Tibial nerve (tissue), 4 donors: ENCODE measurements at regions not wholly inside any gene's neighbourhood (a gene's known extent, or its start where the extent isn't known, plus 50 kb on each side); places are given as distances from the start of the nearest gene placed in this dataset.

Experiments
- DNase-seq, 2 donors: peaks; one replicate each; pipeline ENCODE4 v3.0.0-alpha.2; 2019; ENCODE audit warnings: low spot score in 2 of 2
- H3K27ac ChIP-seq, 4 donors: fragments of 200-600 bp; sonication (generic) in 3 of 4; one replicate each; pipeline ENCODE4 v1.5.1; 2017 to 2019; ENCODE audit warnings: mild to moderate bottlenecking in 1 of 4
- H3K27me3 ChIP-seq, 2 donors: fragments of 200-600 bp; sonication (generic) in 1 of 2; one replicate each; pipeline versions ENCODE4 v1.5.1 to v1.6.0; 2017 to 2019
- H3K36me3 ChIP-seq, 3 donors: fragments of 200-600 bp; sonication (generic); one replicate each; pipeline ENCODE4 v1.5.1; 2018 to 2019
- H3K4me1 ChIP-seq, 4 donors: fragments of 200-600 bp; sonication (generic) in 3 of 4; one replicate each; pipeline ENCODE4 v1.5.1; 2017 to 2019
- H3K4me3 ChIP-seq, 4 donors: fragments of 200-600 bp; sonication (generic) in 3 of 4; one replicate each; pipeline ENCODE4 v1.5.1; 2017 to 2019; ENCODE audit warnings: mild to moderate bottlenecking in 1 of 4, moderate library complexity in 1 of 4
- H3K9me3 ChIP-seq, 4 donors: fragments of 200-600 bp; sonication (generic) in 3 of 4; one replicate each; pipeline ENCODE4 v1.5.1; 2017 to 2019
- CTCF ChIP-seq, 5 experiments: fragments of 200-600 bp in 3 of 5; fragments of 450-650 bp in 2 of 5; sonication (generic) in 3 of 5; IDR thresholded peaks; one replicate each; pipeline ENCODE4 v1.5.1; 2016 to 2019; ENCODE audit warnings: antibody characterized with exemption in 5 of 5, mild to moderate bottlenecking in 3 of 5, moderate library complexity in 2 of 5
- EP300 ChIP-seq, 2 donors: sonication (generic); formaldehyde crosslinking; IDR thresholded peaks; one replicate each; pipeline ENCODE4 v1.6.1; 2017; ENCODE audit warnings: antibody characterized with exemption in 2 of 2, mild to moderate bottlenecking in 1 of 2
- POLR2A ChIP-seq, 2 donors: fragments of 450-650 bp; IDR thresholded peaks; one replicate each; pipeline ENCODE4 v1.6.1; 2017; ENCODE audit warnings: antibody characterized with exemption in 2 of 2, mild to moderate bottlenecking in 2 of 2, moderate library complexity in 2 of 2
- WGBS, 2 donors: methylation state at CpG; one replicate each; pipeline ENCODE4 v1.1.5; 2018; 5-methylcytosine and 5-hydroxymethylcytosine counted together

GRCh38 chr6:90788781-90789180 lies 201.9 kb upstream of the MAP3K7 start:
- no peaks in the 10 kb centered on the region for H3K36me3 ChIP-seq
- WGBS, 2 donors = 85 to 90% methylated on average over 4 of the region's 4 CpGs
- no peaks in the 10 kb centered on the region for H3K27me3 ChIP-seq

DNA sequence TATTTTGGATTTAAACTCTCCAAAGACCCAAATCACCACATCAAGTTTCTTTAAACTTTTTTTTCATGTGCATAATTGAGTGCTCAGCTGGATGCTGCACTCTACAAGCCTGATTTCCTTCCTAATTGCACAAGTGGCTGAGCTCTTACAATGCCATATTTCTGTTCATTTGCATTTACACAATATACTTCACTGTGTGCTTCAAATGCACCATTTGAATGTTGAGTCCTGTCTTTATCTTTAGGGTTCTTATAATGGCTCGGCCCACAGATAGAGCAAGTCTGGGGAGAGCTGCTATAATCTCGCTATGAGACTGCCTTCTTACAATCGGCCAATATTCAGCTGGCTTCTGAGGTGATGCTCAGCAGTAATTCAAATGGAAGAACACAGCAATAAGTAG lies 200.6 kb upstream of the MAP3K7 start:
- TF ChIP-seq POLR2A (IDR thresholded peaks at IDR 0.05) (no peak), CTCF (IDR thresholded peaks at IDR 0.05) (no peak), EP300 (IDR thresholded peaks at IDR 0.05) (no peak)
- H3K4me1 ChIP-seq = no peaks in the 10 kb centered on the region

More at GRCh38 chr6:90788781-90789180, 201.9 kb upstream of the MAP3K7 start:
- H3K27ac ChIP-seq = no peak overlapping the region
- no peaks in the 10 kb centered on the region for H3K9me3 ChIP-seq
- no peak for DNase-seq
- H3K4me3 ChIP-seq = no peak overlapping the region
- H3K4me1 ChIP-seq = no peaks in the 10 kb centered on the region
- TF ChIP-seq EP300 (IDR thresholded peaks at IDR 0.05) = no peak
- TF ChIP-seq POLR2A (IDR thresholded peaks at IDR 0.05) = no peak
- TF ChIP-seq CTCF (IDR thresholded peaks at IDR 0.05) = no peak

DNA sequence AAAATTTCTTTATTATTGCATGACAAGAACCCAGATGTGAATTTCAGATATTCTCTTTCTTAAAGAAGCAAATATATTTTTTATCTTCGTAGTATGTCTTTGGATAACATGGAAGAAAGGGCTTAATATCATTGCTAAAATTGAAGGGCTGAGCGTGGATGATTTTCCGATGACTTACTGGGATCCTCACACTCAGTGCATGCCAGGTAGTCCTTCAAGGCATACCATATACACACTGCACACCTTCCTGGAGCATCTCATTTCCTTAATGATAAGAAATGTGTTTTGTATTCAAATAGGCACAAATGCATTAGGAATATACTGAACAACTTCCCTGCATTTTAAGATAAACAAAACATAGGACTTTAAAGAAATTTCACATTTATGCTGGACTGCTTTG lies 193.9 kb upstream of the MAP3K7 start:
- H3K27ac ChIP-seq = no peak overlapping the region
- no peaks in the 10 kb centered on the region for H3K27me3 ChIP-seq
- TF ChIP-seq EP300 (IDR thresholded peaks at IDR 0.05) (no peak), POLR2A (IDR thresholded peaks at IDR 0.05) (no peak), CTCF (IDR thresholded peaks at IDR 0.05) (no peak)
- H3K4me3 ChIP-seq = no peak overlapping the region
- H3K9me3 ChIP-seq = no peaks in the 10 kb centered on the region
- DNase-seq = no peak
- H3K36me3 ChIP-seq = no peaks in the 10 kb centered on the region
- no peaks in the 10 kb centered on the region for H3K4me1 ChIP-seq
- WGBS, 2 donors = 95 to 97% methylated on average over 3 of the region's 3 CpGs

More for the DNA sequence above, 200.6 kb upstream of the MAP3K7 start:
- H3K4me3 ChIP-seq = no peak overlapping the region
- no peaks in the 10 kb centered on the region for H3K9me3 ChIP-seq
- H3K36me3 ChIP-seq = no peaks in the 10 kb centered on the region
- no peak for DNase-seq
- H3K27ac ChIP-seq = no peak overlapping the region
- H3K27me3 ChIP-seq = no peaks in the 10 kb centered on the region
- WGBS, 2 donors = 22 to 44% methylated on average over 3 of the region's 3 CpGs

- H3K4me1 ChIP-seq = no peaks in the 10 kb centered on the region
- H3K9me3 ChIP-seq = no peaks in the 10 kb centered on the region
- H3K27ac ChIP-seq = no peak overlapping the region
- H3K4me3 ChIP-seq = no peak overlapping the region
- no peak for DNase-seq
- no peaks in the 10 kb centered on the region for H3K36me3 ChIP-seq
- WGBS, 2 donors = 79 to 90% methylated on average over 1 of the region's 1 CpG
- no peak for TF ChIP-seq EP300 (IDR thresholded peaks at IDR 0.05)
- no peak for TF ChIP-seq POLR2A (IDR thresholded peaks at IDR 0.05)
- TF ChIP-seq CTCF (IDR thresholded peaks at IDR 0.05) = no peak
- H3K27me3 ChIP-seq = no peaks in the 10 kb centered on the region
Measured at GRCh38 chr6:90780141-90780540, 193.3 kb upstream of the MAP3K7 start.

DNA sequence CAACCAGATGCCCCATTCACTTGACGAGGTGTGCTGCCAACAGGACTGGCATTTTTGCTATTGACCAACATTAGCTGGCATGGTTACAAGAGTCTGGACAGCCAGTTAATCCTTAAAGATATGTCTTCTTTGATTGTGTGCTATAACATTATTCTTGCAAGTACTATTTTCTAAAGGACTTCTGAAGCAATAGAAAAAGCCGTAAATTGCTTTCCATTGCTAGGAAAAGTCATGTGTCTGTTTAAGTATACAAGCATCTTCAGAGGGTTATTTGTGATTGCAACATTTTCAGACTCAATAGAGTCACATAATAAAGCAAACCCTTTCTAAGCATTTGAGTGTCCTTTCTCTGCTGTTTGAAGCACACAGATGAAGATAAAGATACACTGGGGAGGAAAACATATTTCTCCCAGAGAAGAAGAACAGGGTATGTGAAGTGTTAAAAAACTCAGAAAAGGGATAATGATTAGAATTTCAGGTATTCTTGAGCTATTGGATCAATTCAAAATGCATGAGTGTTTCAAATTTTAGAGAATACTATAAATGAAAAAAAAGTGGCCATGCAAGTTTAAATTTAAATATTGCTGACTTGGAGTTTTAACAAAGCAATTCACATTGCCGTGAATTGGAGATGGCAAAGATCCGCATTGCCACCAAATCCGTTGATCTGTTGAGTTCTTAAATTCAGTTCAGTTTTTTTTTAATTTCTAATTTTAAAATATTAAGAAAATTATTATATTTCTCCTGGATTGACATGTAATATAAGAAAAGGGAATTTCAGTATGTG lies 191.7 kb upstream of the MAP3K7 start:
- H3K27me3 ChIP-seq = no peaks in the 10 kb centered on the region
- no peak for DNase-seq
- H3K4me1 ChIP-seq = no peaks in the 10 kb centered on the region
- H3K27ac ChIP-seq = no peak overlapping the region
- H3K9me3 ChIP-seq = no peaks in the 10 kb centered on the region
- TF ChIP-seq POLR2A (IDR thresholded peaks at IDR 0.05) (no peak), CTCF (IDR thresholded peaks at IDR 0.05) (no peak), EP300 (IDR thresholded peaks at IDR 0.05) (no peak)
- no peak overlapping the region for H3K4me3 ChIP-seq
- no peaks in the 10 kb centered on the region for H3K36me3 ChIP-seq
- WGBS, 2 donors = 83 to 90% methylated on average over 5 of the region's 5 CpGs
